ENCODE measurements at regions not wholly inside any gene's neighbourhood (a gene's known extent, or its start where the extent isn't known, plus 50 kb on each side); places are given as distances from the start of the nearest gene placed in this dataset.

DNA sequence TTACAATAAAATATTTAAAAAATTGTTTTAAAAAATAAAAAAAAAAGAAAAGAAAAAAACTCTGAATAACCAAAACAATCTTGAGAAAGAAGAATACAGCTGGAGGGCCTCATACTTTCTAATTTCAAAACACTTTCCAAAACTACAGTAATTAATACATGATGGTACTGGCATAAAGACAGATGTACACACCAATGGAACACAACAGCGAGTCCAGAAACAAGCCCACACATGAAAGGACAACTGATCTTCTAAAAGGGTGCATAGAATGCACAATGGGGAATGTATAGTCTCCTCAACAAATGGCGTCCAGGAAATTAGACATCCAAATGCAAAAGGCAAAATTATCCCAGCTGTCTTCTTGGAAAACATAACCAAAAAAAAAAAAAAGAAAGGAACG is 99.6 kb downstream of the LURAP1L start:
- no peak for DNase-seq (ENCODE audit: low read depth)

DNA sequence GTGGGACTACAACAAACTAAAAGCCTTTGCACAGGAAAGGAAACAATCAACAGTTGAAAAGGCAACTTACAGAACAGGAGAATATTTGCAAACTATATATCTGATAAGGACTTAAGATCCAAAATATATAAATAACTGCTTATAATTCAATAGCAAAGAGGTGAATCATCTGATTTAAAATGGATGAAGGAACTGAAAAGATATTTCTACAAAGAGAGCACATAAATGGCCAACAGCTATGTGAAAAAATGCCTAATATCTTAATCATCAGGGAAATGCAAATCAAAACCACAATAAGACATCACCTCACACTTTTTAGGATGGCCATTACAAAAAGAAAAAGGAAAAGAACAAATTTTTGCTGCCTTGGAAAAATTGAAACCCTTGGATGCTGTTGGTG is 100.4 kb downstream of the LURAP1L start:
- no peak for DNase-seq (ENCODE audit: low read depth)

DNA sequence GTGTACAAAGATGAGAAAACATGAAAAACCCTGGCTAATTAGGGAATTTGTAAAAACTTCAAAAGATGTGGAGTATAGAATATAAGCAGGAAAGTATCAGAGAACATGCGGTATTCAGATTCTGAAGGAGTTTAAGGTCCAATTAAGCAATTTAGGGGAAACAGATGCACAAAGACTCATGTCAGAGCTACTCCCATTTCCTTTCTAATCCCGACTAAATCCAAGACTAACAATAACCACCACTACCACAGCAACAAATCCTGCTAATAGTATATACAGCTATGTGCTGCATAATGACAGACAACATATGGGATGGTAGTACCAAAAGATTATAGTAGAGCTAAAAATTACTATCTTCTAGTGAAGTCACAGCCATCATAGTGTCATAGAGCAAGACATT is 102.1 kb downstream of the LURAP1L start:
- DNase-seq (ENCODE audit: low read depth) = no peak

DNA sequence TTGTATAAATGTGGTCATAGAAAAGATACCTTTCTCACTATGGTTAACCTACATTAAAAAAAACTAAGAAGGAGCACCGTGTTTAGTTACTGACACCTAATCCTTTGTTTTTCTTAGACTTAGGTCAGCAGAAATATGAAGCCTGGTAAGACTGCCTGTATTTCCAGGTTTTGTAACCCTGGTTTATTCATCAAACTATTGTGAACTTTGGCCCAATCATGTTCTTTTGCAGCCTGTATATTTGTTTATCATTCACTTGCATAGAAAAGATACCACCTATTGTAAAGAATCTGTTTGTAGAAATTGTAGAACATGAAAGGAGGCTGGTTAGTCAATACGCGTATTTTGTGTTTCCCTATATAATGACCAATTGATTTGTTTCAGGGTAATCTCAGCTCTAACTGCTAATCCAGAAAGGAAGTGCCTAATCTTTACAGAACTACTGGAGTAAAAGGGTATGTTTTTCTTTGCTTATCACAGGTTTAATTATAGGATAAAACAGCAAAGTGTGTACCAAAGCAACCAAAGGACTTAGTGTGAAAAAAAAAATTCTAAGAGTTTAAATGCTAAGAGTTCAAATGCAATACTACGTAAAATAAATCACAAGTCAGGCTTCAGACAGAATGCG is 103.6 kb downstream of the LURAP1L start:
- no peak for DNase-seq (ENCODE audit: low read depth)

DNA sequence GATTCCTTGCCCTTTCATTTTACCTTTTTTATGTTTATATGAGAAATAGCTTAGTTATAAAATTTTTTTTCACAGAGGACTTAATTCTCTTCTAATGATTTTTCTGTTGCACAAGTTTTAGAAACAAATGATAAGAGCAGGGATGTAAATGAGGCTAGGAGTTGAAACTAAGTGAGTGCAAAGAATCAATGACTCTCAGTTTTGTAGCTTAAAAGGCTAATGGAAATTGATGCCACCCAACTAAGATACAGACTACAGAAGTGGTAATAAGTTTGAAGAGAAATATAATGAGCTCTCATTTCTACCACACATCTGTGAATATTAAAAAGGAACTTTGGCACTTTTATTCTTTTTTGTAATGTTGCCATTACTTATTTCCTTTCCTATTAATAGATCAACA is 105.1 kb downstream of the LURAP1L start:
- DNase-seq (ENCODE audit: low read depth) = no peak

DNA sequence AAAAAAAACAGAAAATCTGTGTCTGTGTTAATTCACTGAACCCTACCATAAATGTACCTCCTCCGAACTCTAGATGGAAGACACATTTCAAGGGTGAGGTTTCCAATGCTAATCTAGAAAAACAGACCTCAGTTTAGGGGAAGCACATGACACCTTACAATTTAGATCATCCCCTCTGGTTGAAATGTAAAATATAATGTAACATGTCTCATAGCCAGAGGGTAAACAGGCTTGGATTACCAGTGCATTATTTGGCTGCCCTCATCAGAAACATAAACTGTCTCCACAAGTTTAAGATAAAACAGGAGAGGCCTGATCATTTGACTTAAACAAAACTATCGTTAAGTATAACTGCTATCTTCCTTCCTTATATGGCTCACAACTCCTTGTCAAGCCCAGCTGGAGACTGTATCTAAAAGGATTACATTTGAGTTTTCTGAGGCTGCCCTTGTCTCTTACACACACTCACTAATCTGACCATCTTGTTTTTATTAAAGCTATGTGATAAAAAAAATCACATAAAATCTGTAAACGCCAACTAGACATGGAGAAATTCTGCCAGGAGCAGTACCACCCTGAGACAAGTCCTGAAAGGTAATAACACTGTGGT is 105.7 kb downstream of the LURAP1L start:
- DNase-seq (ENCODE audit: low read depth) = no peak

DNA sequence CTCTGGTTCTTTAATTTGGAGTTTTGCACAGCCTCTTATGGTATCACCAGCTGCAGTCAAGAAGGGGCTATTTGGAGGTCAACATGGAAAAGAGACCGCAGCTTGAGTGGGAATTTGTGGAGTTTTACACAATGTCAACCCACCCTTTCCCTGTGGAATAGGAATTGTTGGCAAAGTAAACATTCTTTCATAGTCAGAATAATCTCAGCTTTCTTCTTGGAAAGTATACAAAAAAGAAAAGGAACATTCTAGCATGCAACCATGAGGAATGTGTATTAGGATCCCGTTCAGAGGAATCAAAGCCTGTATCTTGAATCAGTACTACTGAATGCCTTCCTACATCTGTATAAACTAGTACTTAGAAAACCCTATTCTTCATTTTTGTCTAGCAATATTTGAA is 107.6 kb downstream of the LURAP1L start:
- DNase-seq (ENCODE audit: low read depth) = no peak

DNA sequence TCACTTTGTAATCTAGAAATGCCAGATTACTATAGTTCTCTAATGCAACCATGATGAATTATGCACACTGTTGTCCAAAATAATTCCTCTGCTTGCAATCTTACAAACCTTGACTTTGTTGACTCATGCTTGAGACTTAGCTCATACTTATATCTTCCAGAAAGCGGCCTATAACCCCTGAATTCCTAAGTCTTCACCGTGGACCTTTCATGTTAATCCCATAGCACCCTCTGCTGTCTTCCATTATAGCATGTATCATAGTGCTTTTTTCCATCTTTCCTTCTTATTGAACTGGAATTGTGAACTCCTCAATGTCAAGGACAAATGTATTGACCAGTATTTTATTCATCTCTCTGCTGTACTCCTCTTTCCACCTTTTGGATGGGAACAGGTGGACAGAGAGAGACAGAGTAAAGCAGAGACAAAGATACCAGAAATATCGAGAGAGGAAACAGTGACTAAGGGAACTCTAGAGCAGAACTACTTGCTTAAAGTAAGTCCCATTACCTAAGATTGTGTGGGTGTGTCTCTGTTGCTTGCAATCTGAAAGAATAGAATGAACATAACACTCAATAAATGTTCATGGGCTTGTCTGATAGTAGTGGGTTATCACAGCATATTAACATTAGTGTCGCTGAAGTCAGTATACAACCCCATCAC is 110.0 kb downstream of the LURAP1L start:
- no peak for DNase-seq (ENCODE audit: low read depth)

DNA sequence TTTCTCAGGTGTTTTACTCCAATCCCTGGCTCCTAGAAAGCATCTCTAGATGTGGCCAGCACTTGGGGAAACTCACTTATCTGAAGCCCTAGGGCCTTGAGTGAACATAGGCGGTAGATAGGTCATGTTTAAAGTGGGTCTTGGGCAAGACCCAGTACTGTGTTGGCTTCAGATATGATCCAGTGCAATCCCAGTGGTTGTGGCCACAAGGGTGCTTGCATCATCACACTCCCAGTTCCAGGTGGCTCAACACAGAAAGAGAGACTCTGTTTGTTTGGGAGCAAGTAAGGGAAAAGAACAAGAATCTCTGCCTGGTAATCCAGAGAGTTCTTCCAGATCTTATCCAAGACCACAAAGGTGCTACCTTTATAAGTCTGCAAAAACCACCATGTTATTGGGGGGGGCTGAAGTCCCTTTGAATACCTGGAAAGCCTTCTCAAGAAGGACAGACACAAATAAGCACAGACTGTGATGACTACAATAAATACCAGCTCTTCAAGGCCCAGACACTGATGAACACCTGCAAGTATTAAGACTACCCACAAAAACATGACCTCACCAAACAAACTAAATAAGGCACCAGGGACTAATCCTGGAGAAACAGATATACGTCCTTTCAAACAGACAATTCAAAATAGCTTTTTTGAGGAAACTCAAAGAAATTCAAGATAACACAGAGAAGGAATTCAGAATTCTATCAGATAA is 114.7 kb downstream of the LURAP1L start:
- no peak for DNase-seq (ENCODE audit: low read depth)

DNA sequence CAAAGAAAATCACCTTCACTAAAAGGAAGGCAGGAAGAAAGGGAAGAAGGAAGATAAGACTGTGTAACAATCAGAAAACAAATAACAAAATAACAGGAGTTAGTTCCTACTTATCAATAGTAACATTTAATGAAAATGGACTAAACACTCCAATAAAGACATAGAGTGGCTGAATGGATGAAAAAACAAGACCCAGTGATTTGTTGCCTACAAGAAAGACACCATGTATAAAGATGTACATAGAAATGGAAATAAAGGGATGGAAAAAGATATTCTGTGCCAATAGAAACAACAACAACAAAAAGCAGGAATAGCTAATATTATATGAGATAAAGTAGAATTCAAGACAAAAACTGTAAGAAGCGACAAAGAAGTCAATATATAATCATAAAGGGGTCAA is 116.8 kb downstream of the LURAP1L start:
- no peak for DNase-seq (ENCODE audit: low read depth)

DNA sequence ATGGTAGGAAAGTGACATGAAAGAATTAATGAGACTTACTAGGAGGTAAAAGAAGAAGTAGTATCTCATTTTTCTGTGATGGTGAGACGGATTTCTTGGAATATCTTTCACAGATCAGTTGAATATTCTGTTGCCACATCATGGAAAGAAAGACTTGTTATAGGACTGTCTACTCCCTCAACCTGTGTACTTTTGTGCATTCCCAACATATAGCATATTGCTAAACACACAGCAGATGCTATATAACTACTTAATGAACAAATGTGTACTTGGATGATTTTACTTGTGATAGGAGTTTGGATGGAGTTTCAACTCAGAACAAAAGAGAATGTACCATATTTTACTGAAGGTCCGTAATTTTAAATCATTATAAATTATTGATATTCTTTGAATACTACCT is 128.5 kb downstream of the LURAP1L start:
- DNase-seq (ENCODE audit: low read depth) = no peak

DNA sequence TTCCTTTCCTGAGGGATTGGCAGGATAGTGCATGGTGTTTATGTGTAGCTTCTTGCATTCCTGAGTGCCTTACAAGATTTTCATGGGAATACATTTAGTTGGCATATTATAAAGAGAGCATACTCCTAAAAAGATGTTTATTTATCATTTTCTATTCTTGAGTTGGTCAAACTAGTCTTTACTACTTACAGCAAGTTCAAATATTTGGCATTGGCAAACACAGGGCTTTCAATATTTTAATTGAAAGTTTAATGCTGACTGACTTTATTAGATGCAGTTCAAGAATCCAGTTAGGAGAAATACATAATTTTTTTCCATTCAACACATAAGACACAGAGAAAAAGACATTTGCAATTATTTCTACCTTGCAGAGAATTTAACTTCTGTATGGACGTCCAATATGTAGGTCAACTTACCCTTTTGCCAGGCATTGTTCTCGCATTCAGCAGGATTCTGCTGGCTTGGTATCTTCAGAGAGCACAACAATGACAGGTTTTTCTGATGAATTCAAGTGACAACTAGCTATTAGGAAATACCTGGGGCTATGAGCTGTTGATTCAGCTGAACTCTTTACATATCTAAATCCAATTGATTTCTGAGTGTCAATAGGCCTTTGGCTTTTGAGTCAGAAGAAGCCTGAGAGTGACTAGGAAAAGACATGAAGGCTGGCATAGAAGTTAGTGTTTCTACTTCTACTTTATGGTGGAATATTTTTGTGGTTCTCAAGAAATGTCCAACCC is 129.6 kb downstream of the LURAP1L start:
- no peak for DNase-seq (ENCODE audit: low read depth)

DNA sequence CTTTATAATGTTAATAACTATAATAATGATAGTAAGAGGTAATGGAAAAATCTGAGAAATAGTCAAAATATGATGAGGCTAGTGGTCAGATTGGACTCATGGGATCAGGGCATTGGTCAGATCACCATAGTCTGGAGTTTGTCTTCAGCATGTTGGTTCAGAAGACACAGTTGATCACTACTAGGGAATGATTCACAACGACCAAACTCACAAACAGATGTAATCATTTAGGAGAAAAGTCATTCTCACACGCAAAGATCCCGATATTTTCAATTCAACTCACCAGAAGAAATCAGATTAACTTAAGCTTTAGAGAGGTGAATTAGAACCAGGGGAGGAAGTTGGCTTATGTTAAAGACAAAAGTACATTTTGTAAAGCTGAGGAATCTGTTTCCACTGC is 131.8 kb downstream of the LURAP1L start:
- no peak for DNase-seq (ENCODE audit: low read depth)

DNA sequence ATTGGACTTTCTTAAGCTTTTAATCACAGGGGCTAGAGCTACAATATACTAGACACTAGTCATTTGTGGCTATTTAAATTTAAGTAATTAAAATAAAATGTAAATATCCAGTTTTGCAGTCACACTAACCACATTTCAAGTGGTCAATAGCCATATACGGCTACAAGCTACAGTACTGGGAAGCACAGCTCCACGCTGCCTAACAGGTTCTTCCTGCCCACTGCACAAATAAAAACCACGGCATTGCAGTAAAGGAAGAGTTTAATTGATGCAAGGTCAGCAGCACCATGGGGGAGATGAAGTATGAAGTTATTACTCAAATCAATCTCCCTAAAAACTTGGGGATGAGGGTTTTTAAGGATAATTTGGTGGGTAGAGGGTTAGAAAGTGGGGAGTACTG is 134.1 kb downstream of the LURAP1L start:
- no peak for DNase-seq (ENCODE audit: low read depth)

DNA sequence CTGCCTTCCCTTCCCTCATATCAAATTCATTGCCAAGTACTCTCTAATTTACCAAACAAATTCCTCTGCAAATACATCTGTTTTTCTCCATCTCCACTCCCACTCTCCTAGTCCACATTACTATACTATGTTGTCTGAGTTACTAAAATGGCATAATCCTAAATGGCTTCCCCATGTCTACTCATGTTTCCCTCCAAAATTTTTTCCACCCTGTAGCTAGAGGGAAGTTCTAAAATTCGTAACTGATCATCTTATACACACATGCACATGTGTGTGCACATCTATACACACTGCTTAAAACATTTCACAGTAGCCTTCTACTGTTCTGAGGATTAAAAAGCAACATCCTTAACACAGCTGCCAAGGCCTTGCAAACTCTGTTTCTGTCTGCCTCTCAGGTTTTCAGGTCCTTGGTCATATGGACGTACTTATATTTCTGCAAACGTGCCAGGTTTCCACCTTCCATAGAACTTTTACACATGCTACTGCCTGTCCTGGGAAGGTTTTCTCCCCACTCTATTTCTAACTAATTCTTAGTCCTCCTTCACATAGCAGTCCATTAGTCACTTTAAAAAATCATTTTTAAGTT is 140.6 kb downstream of the LURAP1L start:
- no peak for DNase-seq (ENCODE audit: low read depth)

DNA sequence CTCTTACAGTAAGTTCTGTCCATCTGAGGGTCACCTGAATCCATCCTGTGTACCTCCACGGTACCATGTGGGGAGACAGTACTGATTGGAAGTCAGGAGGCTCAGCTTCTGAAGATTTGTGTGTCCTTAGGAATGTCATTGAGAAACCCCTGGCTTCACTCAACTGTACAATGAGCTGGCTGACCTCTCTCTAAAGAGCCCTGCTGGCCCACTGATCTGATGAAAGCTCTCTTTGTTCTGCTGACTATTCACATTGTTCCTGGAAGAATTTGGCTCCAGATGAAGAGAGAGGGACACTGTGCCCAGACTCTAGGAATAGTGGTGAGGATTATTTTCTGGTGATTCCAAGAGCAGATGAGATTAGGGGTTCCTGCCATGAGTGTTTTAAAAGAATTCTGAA is 141.2 kb downstream of the LURAP1L start:
- no peak for DNase-seq (ENCODE audit: low read depth)

DNA sequence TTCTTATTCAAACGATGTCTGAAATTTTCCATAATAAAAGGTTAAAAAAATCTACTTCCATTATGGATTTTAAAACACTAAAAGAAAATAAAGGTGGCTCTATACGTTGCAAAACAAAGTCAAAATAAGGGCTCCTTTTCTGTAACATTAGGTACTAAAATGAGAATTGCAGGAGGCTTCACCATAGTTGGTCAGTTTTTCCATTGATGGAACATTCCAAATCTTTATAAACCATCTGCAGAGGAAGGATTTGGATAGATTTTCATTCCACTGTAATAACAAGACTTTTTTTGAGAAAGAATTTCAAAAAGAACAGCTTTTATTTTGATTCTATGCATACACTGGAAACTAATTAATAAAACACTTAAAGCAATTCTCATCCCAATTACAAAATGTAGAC is 145.6 kb downstream of the LURAP1L start:
- no peak for DNase-seq (ENCODE audit: low read depth)

DNA sequence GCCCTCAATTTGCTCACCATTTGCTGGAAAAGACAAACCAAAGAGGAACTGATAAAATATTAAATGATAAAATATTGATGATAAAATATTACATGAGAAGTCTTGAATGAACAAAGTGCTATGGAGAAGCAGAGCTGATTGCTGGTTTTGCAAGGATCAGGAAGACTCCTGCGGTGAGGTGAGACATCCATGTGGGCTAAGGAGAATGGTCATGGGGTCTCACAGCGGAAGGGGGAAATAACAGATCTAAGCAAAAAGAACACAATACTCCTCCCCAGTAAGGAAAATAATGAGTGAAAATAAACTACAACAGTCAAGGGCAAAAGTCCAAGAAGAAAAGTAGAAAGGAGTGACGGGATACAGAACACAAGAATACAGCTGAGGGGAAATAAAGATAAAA is 146.8 kb downstream of the LURAP1L start:
- no peak for DNase-seq (ENCODE audit: low read depth)

DNA sequence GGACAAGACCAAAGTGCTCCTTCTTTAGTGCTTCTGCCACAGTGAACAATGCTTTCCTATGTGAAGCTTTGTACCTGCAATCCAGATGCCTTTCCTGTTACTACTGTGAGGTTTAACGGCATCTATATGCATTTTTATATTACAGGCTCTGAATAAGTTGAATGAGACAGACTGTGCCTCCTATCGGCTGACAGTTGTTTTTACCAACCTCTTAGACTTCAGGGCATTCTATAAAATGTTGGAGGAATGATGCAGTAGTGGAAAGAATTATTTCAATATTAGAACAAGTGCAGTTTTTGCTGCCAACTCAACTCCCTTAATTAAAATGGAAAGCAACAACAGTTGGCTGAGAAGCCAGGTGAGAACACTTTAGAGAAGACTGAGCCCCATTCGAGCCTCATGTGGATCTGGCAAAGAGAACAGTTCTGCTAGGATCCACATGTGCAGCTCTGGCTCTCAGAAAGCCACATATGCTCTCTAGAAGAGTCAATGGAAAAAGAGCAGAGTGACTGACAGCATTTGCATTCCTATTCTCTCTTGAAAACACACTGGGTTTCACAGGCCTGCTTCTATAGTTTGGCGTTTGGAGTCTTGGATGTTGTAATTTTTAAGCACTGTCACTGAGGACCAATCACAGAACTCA is 147.5 kb downstream of the LURAP1L start:
- DNase-seq (ENCODE audit: low read depth) = no peak

DNA sequence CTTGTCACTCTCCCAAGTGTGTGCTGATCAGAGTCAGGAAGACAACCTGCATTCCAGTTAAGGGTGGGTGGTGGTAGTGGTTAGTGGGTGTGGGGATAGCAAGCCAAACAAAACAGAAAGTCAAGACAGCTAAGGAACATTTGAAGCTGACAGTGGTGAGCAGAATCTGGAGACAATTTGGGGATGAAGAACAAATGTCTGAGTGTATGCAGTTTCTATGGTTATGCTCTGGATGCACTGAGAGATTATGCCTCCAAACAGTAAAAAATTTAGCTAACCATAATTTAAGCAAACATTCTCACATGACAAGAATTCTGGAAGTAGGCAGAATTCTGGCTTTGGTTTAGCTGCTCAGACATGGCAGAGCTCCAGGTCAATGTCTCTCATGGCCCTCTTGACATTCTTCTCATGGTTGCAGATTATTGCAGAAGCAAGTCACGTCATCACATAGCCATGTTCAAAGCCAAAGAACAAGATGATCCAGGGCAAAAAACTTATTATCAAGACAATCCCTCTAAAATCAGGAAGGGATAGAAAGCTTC is 148.7 kb downstream of the LURAP1L start:
- DNase-seq (ENCODE audit: low read depth) = no peak

DNA sequence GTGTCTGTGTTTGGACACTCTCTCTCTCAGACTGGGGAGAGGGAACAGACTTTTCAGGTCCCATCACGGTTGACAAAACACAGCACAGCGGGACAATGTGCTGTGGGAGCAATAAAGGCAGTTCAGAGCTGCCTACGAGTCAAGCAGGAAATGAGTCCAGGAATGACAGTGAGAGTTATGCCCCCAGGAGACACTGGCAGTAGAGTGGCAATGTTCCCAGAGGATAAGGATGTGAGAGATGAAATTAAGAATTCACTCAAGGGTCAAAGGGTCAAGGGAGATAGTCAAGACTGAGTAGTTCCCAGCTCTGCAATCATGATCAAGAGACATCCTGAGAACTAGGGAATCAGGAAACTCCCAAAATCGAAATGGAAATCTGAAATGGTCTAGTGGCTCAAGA is 156.1 kb downstream of the LURAP1L start:
- DNase-seq (ENCODE audit: low read depth) = no peak

Measured in activated T-cell treated with anti-CD3 and anti-CD28 coated beads for 48 hours (primary cell).